SK-N-MC (cell line): ENCODE measurements at regions not wholly inside any gene's neighbourhood (a gene's known extent, or its start where the extent isn't known, plus 50 kb on each side); places are given as distances from the start of the nearest gene placed in this dataset.

Experiments
- DNase-seq: peaks from one replicate; pipeline ENCODE4 v3.0.0-alpha.2; 2011; ENCODE audit warnings: low read depth, low spot score
- H3K27ac ChIP-seq: fragments of 200-600 bp; sonication (generic); 2 replicates; pipeline ENCODE4 v1.5.1; 2016; ENCODE audit warnings: mixed run types
- H3K36me3 ChIP-seq: fragments of 200-600 bp; sonication (generic); 2 replicates; pipeline ENCODE4 v1.6.1; 2017; ENCODE audit warnings: antibody characterized with exemption, low read length, mixed read lengths; ENCODE audit not compliant: insufficient read depth
- H3K4me3 ChIP-seq: fragments of 200-600 bp; sonication (generic); 2 replicates; pipeline ENCODE4 v1.5.1; 2016
- H3K9ac ChIP-seq: fragments of 200-600 bp; sonication (generic); 2 replicates; pipeline ENCODE4 v1.8.0; 2017; ENCODE audit warnings: mixed run types, mixed read lengths; ENCODE audit not compliant: insufficient read length
- H3K9me3 ChIP-seq: fragments of 200-600 bp; sonication (generic); 2 replicates; pipeline ENCODE4 v1.6.1; 2017; ENCODE audit warnings: low read depth, mild to moderate bottlenecking, antibody characterized with exemption, low read length, moderate library complexity, mixed read lengths
- EZH2 ChIP-seq: fragments of 200-600 bp; sonication (generic); IDR thresholded peaks from one replicate; pipeline ENCODE4 v1.6.1; 2017; ENCODE audit warnings: antibody characterized with exemption
- FOXP2 ChIP-seq: optimal IDR thresholded peaks from 2 replicates; pipeline ENCODE3; 2011; ENCODE audit warnings: mild to moderate bottlenecking, moderate library complexity; ENCODE audit not compliant: insufficient read depth; ENCODE audit errors: extremely low read length, control extremely low read depth
- POLR2AphosphoS5 ChIP-seq: IDR thresholded peaks from 2 replicates; pipeline ENCODE4 v1.6.1; 2012; ENCODE audit warnings: mild to moderate bottlenecking, low read depth, low read length, borderline replicate concordance

DNA sequence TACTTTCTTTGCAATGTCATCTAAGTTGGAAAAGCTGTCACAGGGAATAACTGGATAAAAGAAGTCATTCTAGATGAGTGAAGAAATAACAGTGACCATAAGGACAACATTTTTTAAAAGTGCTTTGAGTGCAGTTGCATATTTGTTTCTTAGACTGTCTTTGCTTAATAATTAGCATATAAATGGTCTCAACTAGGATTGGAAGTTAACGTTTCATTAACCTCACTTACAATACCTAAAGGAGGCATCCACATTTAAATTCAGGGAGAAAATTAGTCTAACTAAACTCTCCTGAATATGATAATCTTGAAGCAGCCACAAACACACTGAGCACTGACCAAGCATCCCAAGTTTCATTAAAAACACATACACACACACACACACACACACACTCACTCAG lies 780.7 kb downstream of the PCDH18 start:
- DNase-seq: no peak
- Histone ChIP-seq H3K9ac (no peak overlapping the region), H3K36me3 (no peaks in the 10 kb centered on the region), H3K27ac (no peak overlapping the region), H3K4me3 (no peak overlapping the region), H3K9me3 (no peaks in the 10 kb centered on the region; the same call in 1 of the 2 replicates)
- TF ChIP-seq POLR2AphosphoS5 (no peak), EZH2 (no peak), FOXP2 (no peak)

DNA sequence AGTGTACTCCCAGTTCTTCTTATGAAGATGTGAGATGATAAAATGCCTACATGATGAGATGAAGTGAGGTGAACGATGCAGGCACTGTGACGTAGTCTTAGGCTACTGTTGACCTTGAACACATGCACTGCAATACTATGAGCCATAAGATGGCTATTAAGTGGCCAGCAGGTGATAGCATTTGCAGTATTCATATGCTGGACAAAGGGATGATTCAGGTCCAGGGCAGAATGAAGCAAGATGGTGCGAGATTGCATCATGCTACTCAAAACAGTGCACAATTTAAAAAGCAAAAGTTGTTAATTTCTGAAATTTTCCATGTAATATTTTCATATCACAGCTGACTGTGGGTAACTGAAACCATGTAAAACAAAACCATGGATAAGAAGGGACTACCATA lies 781.4 kb downstream of the PCDH18 start:
- Histone ChIP-seq H3K4me3 (no peak overlapping the region), H3K36me3 (no peaks in the 10 kb centered on the region), H3K9ac (no peak overlapping the region), H3K27ac (no peak overlapping the region), H3K9me3 (no peaks in the 10 kb centered on the region; the same call in 1 of the 2 replicates)
- TF ChIP-seq FOXP2: no peak
- TF ChIP-seq EZH2: no peak
- TF ChIP-seq POLR2AphosphoS5: no peak
- no peak for DNase-seq

DNA sequence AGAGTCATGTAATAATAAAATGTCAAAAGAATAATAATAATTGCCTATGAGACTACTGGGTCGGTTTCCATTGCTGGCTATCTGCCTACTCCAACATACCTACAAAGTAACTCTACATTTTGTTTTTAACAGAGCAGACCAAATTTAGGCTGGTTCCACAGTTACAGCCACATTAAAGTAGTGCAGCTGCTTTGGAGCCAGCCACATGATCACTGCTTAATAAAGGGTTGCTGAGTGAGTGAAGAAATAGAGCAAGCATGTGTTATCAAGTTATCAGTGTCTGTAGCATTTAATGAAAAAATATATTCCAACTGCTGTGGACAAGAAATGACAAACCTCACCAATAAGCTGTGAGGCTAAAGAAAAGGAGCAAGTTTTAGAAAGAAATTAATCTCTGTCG lies 782.3 kb downstream of the PCDH18 start:
- TF ChIP-seq POLR2AphosphoS5 (no peak), EZH2 (no peak), FOXP2 (no peak)

DNA sequence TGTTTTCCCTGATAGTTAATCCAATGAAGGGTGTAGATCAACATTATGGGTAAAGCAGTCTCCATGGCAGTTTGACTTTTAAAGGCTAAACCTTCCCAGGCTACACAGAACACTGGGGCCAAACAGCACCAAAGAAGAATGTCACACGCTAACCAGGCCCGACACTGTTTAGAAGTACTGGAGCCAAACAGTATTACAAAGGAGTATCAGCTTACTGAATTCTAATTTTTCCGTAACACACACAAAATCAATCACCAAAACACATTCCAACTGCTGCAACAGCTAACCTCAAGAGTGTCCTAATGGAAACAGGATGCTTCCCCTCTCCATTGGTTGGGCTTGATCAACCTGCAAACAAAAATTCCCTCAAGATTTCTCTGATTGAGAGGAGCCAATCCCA lies 783.5 kb downstream of the PCDH18 start:
- TF ChIP-seq EZH2 (no peak), FOXP2 (no peak), POLR2AphosphoS5 (no peak)
- Histone ChIP-seq H3K27ac (no peak overlapping the region), H3K9ac (no peak overlapping the region), H3K9me3 (no peaks in the 10 kb centered on the region; the same call in 1 of the 2 replicates), H3K4me3 (no peak overlapping the region), H3K36me3 (no peaks in the 10 kb centered on the region)
- DNase-seq: no peak

More for the DNA sequence above, 782.3 kb downstream of the PCDH18 start:
- no peaks in the 10 kb centered on the region; the same call in 1 of the 2 replicates for H3K9me3 ChIP-seq
- DNase-seq: no peak
- no peak overlapping the region for H3K4me3 ChIP-seq
- H3K27ac ChIP-seq: no peak overlapping the region
- no peaks in the 10 kb centered on the region for H3K36me3 ChIP-seq
- H3K9ac ChIP-seq: no peak overlapping the region

DNA sequence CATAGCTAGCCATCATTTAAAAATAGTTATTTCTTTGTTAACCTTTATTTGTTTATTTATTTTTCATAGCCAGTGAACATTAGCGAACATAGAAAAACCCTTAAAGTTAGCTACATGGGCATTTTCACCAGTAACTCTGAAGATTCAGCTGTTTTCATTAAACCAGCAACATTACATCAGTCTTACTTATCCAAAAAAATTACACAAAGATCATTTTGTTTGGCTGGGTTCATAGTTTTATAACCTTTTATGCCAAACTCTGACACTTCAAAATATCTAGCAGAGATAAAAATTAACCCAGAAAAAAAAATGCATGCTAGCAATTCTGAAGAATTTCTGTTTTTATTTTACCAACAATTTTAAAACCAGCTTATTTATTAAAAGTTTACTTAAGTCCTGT lies 784.1 kb downstream of the PCDH18 start:
- TF ChIP-seq FOXP2: no peak
- no peak for TF ChIP-seq POLR2AphosphoS5
- TF ChIP-seq EZH2: no peak
- Histone ChIP-seq H3K36me3 (no peaks in the 10 kb centered on the region), H3K9ac (no peak overlapping the region), H3K9me3 (no peaks in the 10 kb centered on the region; the same call in 1 of the 2 replicates), H3K4me3 (no peak overlapping the region), H3K27ac (no peak overlapping the region)
- no peak for DNase-seq

DNA sequence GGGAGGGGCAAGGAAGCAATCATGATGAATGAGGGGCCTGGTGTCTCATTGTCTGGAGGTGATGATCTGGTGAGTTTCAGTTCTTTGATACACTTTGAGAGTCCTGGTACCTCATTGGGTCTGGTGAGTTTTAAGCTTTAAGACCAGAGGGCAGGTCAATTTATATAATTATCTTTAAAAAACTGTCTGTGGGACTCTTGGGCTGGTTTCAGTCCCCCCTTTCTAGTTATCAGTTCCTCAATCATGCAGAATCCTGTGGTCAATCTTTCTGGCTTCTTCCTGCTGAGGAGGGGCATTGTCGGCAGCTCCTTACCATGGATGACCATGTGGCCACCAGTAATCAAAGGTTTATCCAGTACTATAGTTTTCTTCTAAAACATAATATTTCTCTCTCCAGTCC lies 789.1 kb downstream of the PCDH18 start:
- TF ChIP-seq FOXP2 (no peak), POLR2AphosphoS5 (no peak), EZH2 (no peak)
- Histone ChIP-seq H3K9me3 (no peaks in the 10 kb centered on the region; the same call in 1 of the 2 replicates), H3K4me3 (no peak overlapping the region), H3K27ac (no peak overlapping the region), H3K9ac (no peak overlapping the region), H3K36me3 (no peaks in the 10 kb centered on the region)
- no peak for DNase-seq

DNA sequence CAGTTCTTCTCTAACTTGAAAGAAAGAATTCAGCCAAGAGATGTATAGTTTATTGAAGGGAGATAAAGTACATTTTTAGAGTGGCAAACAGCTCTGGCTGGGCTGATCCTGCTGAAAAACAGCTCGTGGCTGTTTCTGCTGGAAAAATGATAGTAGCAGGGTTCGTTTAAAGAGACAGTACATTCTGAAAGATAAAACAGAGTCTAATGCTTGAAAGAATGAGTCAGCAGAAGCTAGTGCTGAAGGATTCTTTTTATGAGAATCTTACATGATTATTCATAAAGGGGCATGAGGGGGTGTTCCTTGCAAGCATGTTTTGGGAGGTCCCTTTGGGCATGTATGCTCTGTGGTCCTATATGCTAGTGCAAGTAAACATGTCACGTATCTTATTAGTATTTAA lies 790.0 kb downstream of the PCDH18 start:
- Histone ChIP-seq H3K27ac (no peak overlapping the region), H3K4me3 (no peak overlapping the region), H3K9me3 (no peaks in the 10 kb centered on the region; the same call in 1 of the 2 replicates), H3K9ac (no peak overlapping the region), H3K36me3 (no peaks in the 10 kb centered on the region)
- TF ChIP-seq EZH2 (no peak), FOXP2 (no peak), POLR2AphosphoS5 (no peak)
- no peak for DNase-seq

DNA sequence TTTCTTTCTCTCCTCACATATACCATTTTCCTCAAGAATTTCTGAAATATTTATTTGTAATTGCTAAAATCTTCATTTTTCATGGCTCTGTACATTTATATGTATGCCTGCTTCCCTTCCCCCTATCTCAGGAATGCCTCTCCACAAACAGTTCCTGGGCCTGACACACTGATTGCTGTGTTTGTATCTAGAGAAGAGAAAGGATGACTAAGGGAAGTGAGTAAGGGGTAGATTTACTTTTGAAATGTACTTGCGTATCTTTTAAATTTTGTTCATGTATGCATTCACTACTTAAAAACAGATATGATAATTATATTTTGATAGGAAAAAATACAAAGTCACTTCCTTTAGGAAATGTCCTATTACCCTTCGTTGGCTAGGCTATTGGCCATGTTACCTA lies 790.8 kb downstream of the PCDH18 start:
- Histone ChIP-seq H3K9ac (no peak overlapping the region), H3K9me3 (no peaks in the 10 kb centered on the region; the same call in 1 of the 2 replicates), H3K36me3 (no peaks in the 10 kb centered on the region), H3K27ac (no peak overlapping the region), H3K4me3 (no peak overlapping the region)
- no peak for TF ChIP-seq EZH2
- no peak for TF ChIP-seq POLR2AphosphoS5
- no peak for TF ChIP-seq FOXP2
- no peak for DNase-seq

DNA sequence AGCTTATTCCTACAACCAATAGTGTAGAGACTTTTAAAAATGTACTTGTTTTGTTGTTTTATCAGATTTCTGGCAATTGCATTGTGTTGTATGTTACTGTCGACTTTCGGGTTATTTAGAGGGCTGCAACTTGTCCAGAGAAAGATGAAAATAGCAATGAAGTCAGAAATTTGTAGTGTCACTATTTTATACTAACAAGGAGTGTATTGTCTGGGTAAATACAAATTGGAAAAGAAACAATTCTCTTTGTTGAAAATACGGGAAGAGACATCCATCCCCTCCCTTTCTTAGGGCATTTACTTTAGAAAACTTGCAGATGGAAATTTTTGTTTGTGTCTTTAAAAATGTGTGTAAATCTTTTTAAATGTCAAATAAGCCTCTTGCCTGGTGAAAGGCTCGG lies 792.0 kb downstream of the PCDH18 start:
- TF ChIP-seq FOXP2 (no peak), POLR2AphosphoS5 (no peak), EZH2 (no peak)
- Histone ChIP-seq H3K27ac (no peak overlapping the region), H3K9ac (no peak overlapping the region), H3K4me3 (no peak overlapping the region), H3K9me3 (no peaks in the 10 kb centered on the region; the same call in 1 of the 2 replicates), H3K36me3 (no peaks in the 10 kb centered on the region)
- no peak for DNase-seq
